Endodermal cell (in vitro differentiated cells): ENCODE measurements at regions not wholly inside any gene's neighbourhood (a gene's known extent, or its start where the extent isn't known, plus 50 kb on each side); places are given as distances from the start of the nearest gene placed in this dataset.

Experiments
- DNase-seq: peaks from one replicate; pipeline ENCODE4 v3.0.0-alpha.2; 2017
- H3K27ac ChIP-seq: 2 replicates; pipeline ENCODE4 v1.5.1; 2013; ENCODE audit warnings: mild to moderate bottlenecking, low read depth, low read length, moderate library complexity
- H3K27me3 ChIP-seq: 2 replicates; pipeline ENCODE4 v1.6.1; 2013; ENCODE audit warnings: mild to moderate bottlenecking, low read length, moderate library complexity; ENCODE audit not compliant: insufficient read depth, control insufficient read depth, poor library complexity, severe bottlenecking
- H3K36me3 ChIP-seq: 2 replicates; pipeline ENCODE4 v1.7.0; 2013; ENCODE audit warnings: mild to moderate bottlenecking, low read length, moderate library complexity; ENCODE audit not compliant: control insufficient read depth, insufficient read depth
- H3K4me1 ChIP-seq: one replicate; pipeline ENCODE4 v1.7.0; 2013; ENCODE audit warnings: low read length; ENCODE audit not compliant: control insufficient read depth, insufficient read depth
- H3K4me3 ChIP-seq: 2 replicates; pipeline ENCODE4 v1.5.1; 2013; ENCODE audit warnings: mild to moderate bottlenecking, low read length, moderate library complexity
- H3K9ac ChIP-seq: 2 replicates; pipeline ENCODE4 v1.6.1; 2013; ENCODE audit warnings: mild to moderate bottlenecking, low read length, moderate library complexity; ENCODE audit not compliant: poor library complexity, severe bottlenecking; ENCODE audit errors: extremely low read depth
- H3K9me3 ChIP-seq: 2 replicates; pipeline ENCODE4 v1.6.1; 2013; ENCODE audit warnings: mild to moderate bottlenecking, low read length, moderate library complexity; ENCODE audit not compliant: control insufficient read depth
- H3K27ac Mint-ChIP-seq: 2 replicates; pipeline ENCODE4 v1.8.0; 2020; ENCODE audit warnings: mixed read lengths
- H3K27me3 Mint-ChIP-seq: 2 replicates; pipeline ENCODE4 v1.8.0; 2021; ENCODE audit warnings: mild to moderate bottlenecking, mixed read lengths; ENCODE audit not compliant: insufficient read depth
- H3K36me3 Mint-ChIP-seq: 2 replicates; pipeline ENCODE4 v1.8.0; 2020; ENCODE audit warnings: low read depth, mixed read lengths
- H3K4me1 Mint-ChIP-seq: 2 replicates; pipeline ENCODE4 v1.8.0; 2020; ENCODE audit warnings: mixed read lengths
- H3K4me3 Mint-ChIP-seq: 2 replicates; pipeline ENCODE4 v1.8.0; 2020; ENCODE audit warnings: mild to moderate bottlenecking, moderate library complexity, mixed read lengths
- H3K9me3 Mint-ChIP-seq: 2 replicates; pipeline ENCODE4 v1.8.0; 2020; ENCODE audit warnings: mild to moderate bottlenecking, mixed read lengths
- CTCF ChIP-seq: fragments of 200-600 bp; sonication (generic); conservative IDR thresholded peaks from 2 replicates; pipeline ENCODE4 v1.5.0; 2021; ENCODE audit warnings: antibody characterized with exemption, mild to moderate bottlenecking
- WGBS, 2 experiments: methylation state at CpG; one replicate each; pipeline versions ENCODE4 v1.1.5 to v1.1.7; 2013; ENCODE audit warnings: missing lambda C conversion rate in 2 of 2, mixed read lengths in 1 of 2; ENCODE audit not compliant: insufficient coverage in 1 of 2, insufficient read length in 1 of 2; 5-methylcytosine and 5-hydroxymethylcytosine counted together

- Mint-ChIP-seq H3K4me1 (peaks cover 4% of the 10 kb centered on the region), H3K9me3 (no peaks in the 10 kb centered on the region), H3K4me3 (no peak overlapping the region), H3K27ac (no peak overlapping the region), H3K36me3 (no peaks in the 10 kb centered on the region), H3K27me3 (no peaks in the 10 kb centered on the region)
- TF ChIP-seq CTCF: no peak
- no peak overlapping the region for H3K9ac ChIP-seq
- H3K36me3 ChIP-seq: no peaks in the 10 kb centered on the region
- H3K27me3 ChIP-seq: no peaks in the 10 kb centered on the region
- no peaks in the 10 kb centered on the region for H3K9me3 ChIP-seq
- H3K4me1 ChIP-seq: no peaks in the 10 kb centered on the region
- H3K27ac ChIP-seq: no peak overlapping the region
- H3K4me3 ChIP-seq: no peak overlapping the region
- peak; percentile 16 for DNase-seq
- 95 to 96% methylated on average over 3 to 4 of the region's 4 CpGs for WGBS, 2 experiments
These were observed 77.3 kb upstream of the GALNT2 start for GRCh38 chr1:229989591-229990248.

GRCh38 chr1:229990326-229990725 is 76.7 kb upstream of the GALNT2 start:
- Mint-ChIP-seq H3K27me3 (no peaks in the 10 kb centered on the region), H3K9me3 (no peaks in the 10 kb centered on the region), H3K36me3 (no peaks in the 10 kb centered on the region), H3K4me1 (peaks cover 10% of the 10 kb centered on the region), H3K4me3 (no peak overlapping the region), H3K27ac (no peak overlapping the region)
- peak; percentile 7 for DNase-seq
- H3K36me3 ChIP-seq: no peaks in the 10 kb centered on the region
- H3K9ac ChIP-seq: no peak overlapping the region
- 94 to 98% methylated on average over 6 to 8 of the region's 8 CpGs for WGBS, 2 experiments
- H3K27me3 ChIP-seq: no peaks in the 10 kb centered on the region
- no peak for TF ChIP-seq CTCF
- H3K9me3 ChIP-seq: no peaks in the 10 kb centered on the region
- H3K27ac ChIP-seq: no peak overlapping the region
- no peaks in the 10 kb centered on the region for H3K4me1 ChIP-seq
- no peak overlapping the region for H3K4me3 ChIP-seq

DNA sequence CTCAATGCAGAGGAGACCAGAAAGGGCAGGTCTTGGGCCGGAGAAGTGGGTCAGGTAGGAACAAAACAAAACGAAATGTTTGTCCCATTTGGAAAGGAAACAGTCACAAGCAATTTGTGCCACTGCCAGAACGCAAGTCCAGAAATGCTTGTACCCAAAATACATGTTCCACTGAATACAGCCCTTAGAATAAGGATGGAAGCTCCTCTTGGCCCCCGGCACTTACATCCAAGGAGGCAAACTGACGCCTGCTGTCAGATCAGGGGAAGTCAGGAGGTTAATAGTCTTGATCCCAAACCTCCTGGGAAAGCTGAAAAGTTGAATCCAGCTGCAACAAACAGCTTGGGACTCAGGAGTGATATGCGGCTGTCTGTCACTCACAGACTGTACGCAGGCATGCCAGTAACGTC is 75.9 kb upstream of the GALNT2 start:
- no peak for TF ChIP-seq CTCF
- H3K4me3 Mint-ChIP-seq: no peak overlapping the region
- no peak overlapping the region for H3K9ac ChIP-seq

More for the DNA sequence above, 75.9 kb upstream of the GALNT2 start:
- DNase-seq: peak; percentile 32
- no peaks in the 10 kb centered on the region for H3K9me3 Mint-ChIP-seq
- no peaks in the 10 kb centered on the region for H3K4me1 ChIP-seq
- H3K9me3 ChIP-seq: no peaks in the 10 kb centered on the region
- H3K27ac Mint-ChIP-seq: no peak overlapping the region
- H3K36me3 ChIP-seq: no peaks in the 10 kb centered on the region
- no peaks in the 10 kb centered on the region for H3K36me3 Mint-ChIP-seq
- no peaks in the 10 kb centered on the region for H3K27me3 ChIP-seq
- no peak overlapping the region for H3K4me3 ChIP-seq
- H3K27me3 Mint-ChIP-seq: no peaks in the 10 kb centered on the region
- WGBS, 2 experiments: 87 to 97% methylated on average over 6 to 8 of the region's 8 CpGs
- peaks cover 11% of the 10 kb centered on the region for H3K4me1 Mint-ChIP-seq
- H3K27ac ChIP-seq: no peak overlapping the region
